ENCODE measurements at regions not wholly inside any gene's neighbourhood (a gene's known extent, or its start where the extent isn't known, plus 50 kb on each side); places are given as distances from the start of the nearest gene placed in this dataset.

- no peak for TF ChIP-seq CTCF (IDR thresholded peaks at IDR 0.05)
- no peak for TF ChIP-seq POLR2A (IDR thresholded peaks at IDR 0.05)
Measured at GRCh38 chr4:159038536-159038935, 64.3 kb upstream of the RAPGEF2 start.

Measured in uterus (tissue), 2 donors.